Left colon (tissue), 2 donors: ENCODE measurements at regions not wholly inside any gene's neighbourhood (a gene's known extent, or its start where the extent isn't known, plus 50 kb on each side); places are given as distances from the start of the nearest gene placed in this dataset.
"Not testable (repeated sequence)": the region's sequence is repeated elsewhere in the genome, so short reads cannot be mapped to it uniquely, and the experiment has no call there.

Experiments used
- ATAC-seq: fragments of 200-7000 bp; cut with Tn5 transposase; one replicate; pipeline ENCODE4 v1.9.1; 2020; ENCODE audit warnings: mild to moderate bottlenecking, moderate library complexity
- DNase-seq, 2 donors: peaks; one replicate each; pipeline ENCODE4 v3.0.0-alpha.2; 2020
- intact Hi-C, 2 donors: fragments of 100-400 bp; cut with DNase I in 1 of 2; cut with micrococcal nuclease in 1 of 2; formaldehyde crosslinking; loops; one replicate each; pipeline versions ENCODE4 v1.11.2 to v1.14.0; 2022; cut with DNase I, micrococcal nuclease
- donor health status: DM: no; HTN: no; CAD: no.
- donor health status: DM: yes; HTN: yes; CAD: no.

GRCh38 chr6:50990750-50991446, 172.2 kb downstream of the TFAP2B start:
- no peak for DNase-seq
- ATAC-seq = no peak
- intact Hi-C loops = no loop called here

- no peak for DNase-seq
- intact Hi-C loops = no loop called here
- ATAC-seq = no peak
Measured at GRCh38 chr6:50992232-50992631, 173.6 kb downstream of the TFAP2B start.

- no peak for DNase-seq
- intact Hi-C loops = no loop called here
- ATAC-seq = no peak
Measured at GRCh38 chr6:50992704-50993625, 174.3 kb downstream of the TFAP2B start.

- DNase-seq = no peak
Measured at GRCh38 chr6:50993941-50994720, 175.5 kb downstream of the TFAP2B start.

GRCh38 chr6:50995036-50995435, 176.4 kb downstream of the TFAP2B start:
- ATAC-seq = no peak
- intact Hi-C loops = no loop called here
- DNase-seq = no peak

More at GRCh38 chr6:50993941-50994720, 175.5 kb downstream of the TFAP2B start:
- no peak for ATAC-seq
- intact Hi-C loops = no loop called here

- no peak for DNase-seq
- intact Hi-C loops = no loop called here
- ATAC-seq = no peak
Measured at GRCh38 chr6:50998905-50999304, 180.2 kb downstream of the TFAP2B start.

- ATAC-seq (no peak), DNase-seq (no peak)
- intact Hi-C loops = no loop called here
Measured at GRCh38 chr6:51001399-51001798, 182.7 kb downstream of the TFAP2B start.

- intact Hi-C loops = no loop called here
- ATAC-seq (no peak), DNase-seq (no peak)
Measured at GRCh38 chr6:51004380-51004779, 185.7 kb downstream of the TFAP2B start.

- intact Hi-C loops = no loop called here
- no peak for ATAC-seq
Measured at GRCh38 chr6:51005779-51006178, 187.1 kb downstream of the TFAP2B start.

GRCh38 chr6:51007237-51007636, 188.6 kb downstream of the TFAP2B start:
- intact Hi-C loops = no loop called here
- ATAC-seq (no peak), DNase-seq (no peak)

More at GRCh38 chr6:51005779-51006178, 187.1 kb downstream of the TFAP2B start:
- no peak for DNase-seq

GRCh38 chr6:51008693-51009092, 190.0 kb downstream of the TFAP2B start:
- DNase-seq, intact Hi-C loops, ATAC-seq: not testable (repeated sequence)

GRCh38 chr6:51013376-51013775, 194.7 kb downstream of the TFAP2B start:
- intact Hi-C loops = no loop called here
- no peak for ATAC-seq
- no peak for DNase-seq

- intact Hi-C loops = no loop called here
- DNase-seq = no peak
- ATAC-seq = no peak
Measured at GRCh38 chr6:51015394-51015793, 196.7 kb downstream of the TFAP2B start.

- DNase-seq (no peak), ATAC-seq (no peak)
- intact Hi-C loops = no loop called here
Measured at GRCh38 chr6:51016489-51016888, 197.8 kb downstream of the TFAP2B start.

- intact Hi-C loops = no loop called here
- ATAC-seq (no peak), DNase-seq (no peak)
Measured at GRCh38 chr6:51019806-51020205, 201.1 kb downstream of the TFAP2B start.

GRCh38 chr6:51021171-51021570, 202.5 kb downstream of the TFAP2B start:
- intact Hi-C loops = no loop called here
- ATAC-seq (no peak), DNase-seq (no peak)

- intact Hi-C loops = no loop called here
- ATAC-seq (no peak), DNase-seq (no peak)
Measured at GRCh38 chr6:51024126-51024525, 205.5 kb downstream of the TFAP2B start.

GRCh38 chr6:51025082-51025777, 206.6 kb downstream of the TFAP2B start:
- intact Hi-C loops = no loop called here
- no peak for ATAC-seq
- no peak for DNase-seq
